COLO829 (cell line): ENCODE measurements at regions not wholly inside any gene's neighbourhood (a gene's known extent, or its start where the extent isn't known, plus 50 kb on each side); places are given as distances from the start of the nearest gene placed in this dataset.
"Not testable (repeated sequence)": the region's sequence is repeated elsewhere in the genome, so short reads cannot be mapped to it uniquely, and the experiment has no call there.

Experiments
- DNase-seq: peaks from one replicate; pipeline ENCODE4 v3.0.0; 2012; ENCODE audit warnings: low spot score

DNA sequence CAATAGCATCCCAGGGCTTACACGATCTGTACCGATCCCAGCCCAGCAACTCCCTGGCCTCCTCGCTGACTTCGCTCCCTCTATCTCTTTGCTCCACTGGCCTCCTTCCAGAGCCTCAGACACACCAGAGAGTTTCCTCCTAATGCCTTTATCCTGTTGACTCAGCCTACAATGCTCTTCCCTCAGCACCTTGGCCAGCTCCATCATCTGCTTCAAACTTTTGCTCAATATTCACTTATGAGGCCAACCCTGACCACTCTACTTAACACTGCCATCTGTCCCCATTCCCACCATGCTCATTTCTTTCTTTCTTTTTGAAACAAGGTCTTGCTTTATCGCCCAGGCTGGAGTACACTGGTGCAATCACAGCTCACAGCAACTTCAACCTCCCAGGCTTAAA is 180.9 kb downstream of the CEP170 start:
- not testable (repeated sequence) for DNase-seq

DNA sequence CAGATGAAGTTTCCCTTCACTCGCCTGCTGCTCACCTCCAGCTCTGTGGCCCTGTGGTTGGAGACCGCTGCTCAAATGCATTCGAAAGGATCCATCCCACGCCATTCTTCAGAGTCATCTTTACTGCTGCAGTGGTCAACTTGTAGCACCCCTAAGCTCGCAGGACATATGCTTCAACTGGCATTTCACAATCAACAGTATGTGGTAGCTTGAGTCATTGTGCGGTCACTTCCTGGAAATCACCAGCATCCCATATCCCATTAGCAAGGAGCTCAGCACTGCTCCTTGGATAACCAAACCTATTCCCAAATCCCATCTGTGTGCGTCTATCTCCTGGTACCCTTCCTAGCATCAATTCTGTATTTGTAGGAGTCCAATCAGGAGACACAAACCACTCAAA is 188.0 kb downstream of the CEP170 start:
- DNase-seq, result not testable (repeated sequence)

DNA sequence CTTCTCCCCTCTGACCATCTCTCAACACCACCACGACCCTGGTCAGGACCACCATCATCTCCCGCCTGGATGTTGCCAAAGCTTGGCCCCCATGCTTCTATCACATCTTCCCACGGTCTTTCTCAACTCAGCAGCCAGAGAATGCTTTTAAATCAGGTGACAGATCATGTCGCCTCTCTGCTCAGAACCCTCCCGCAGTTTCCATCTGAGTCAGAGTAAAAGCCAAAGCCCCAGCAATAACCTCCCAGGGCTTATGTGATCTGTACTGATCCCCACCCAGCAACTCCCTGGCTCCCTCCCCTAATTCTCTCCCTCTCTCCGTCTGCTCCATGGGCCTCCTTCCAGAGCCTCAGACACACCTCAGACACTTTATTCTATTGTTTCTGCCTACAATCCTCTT is 193.1 kb downstream of the CEP170 start:
- DNase-seq, result not testable (repeated sequence)

DNA sequence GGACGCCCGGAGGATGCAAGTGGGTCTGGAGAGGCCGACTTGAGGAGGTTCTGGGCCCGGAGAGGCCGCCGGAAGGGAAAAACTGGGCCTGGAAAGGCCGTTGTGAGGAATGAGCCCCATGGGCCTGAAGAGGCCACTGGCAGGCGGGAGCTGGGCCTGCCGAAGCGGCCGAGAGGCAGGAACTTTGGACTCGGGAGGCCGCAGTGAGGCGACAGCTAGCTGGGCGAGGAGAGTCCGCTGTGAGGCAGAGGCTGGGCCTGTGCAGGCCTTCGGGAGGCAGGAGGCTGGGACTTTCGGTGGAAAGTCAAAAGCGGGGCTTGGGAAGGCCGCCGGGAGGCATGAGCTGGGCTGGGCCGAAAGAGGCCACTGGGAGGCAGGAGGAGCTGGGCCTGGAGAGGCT is 199.6 kb downstream of the CEP170 start:
- not testable (repeated sequence) for DNase-seq

DNA sequence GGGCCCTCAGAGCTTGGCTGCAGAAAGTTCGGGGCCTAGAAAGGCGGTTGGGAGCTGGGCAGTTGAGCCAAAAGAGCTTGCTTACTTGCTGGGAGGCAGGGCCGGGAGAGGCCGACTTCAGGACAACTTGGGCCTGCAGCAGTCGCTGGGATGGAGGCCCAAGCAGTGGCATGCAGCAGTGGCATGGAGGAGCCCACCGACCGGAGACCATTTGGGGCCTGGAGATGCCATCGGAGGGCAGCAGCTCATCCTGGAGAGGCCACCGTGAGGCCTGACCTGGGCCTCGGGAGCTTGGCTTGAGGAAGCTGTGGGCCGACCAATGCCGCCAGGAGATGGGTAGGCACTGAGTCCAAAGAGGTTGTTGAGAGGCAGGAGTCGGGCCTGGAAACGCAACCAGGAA is 200.0 kb downstream of the CEP170 start:
- DNase-seq, result not testable (repeated sequence)

DNA sequence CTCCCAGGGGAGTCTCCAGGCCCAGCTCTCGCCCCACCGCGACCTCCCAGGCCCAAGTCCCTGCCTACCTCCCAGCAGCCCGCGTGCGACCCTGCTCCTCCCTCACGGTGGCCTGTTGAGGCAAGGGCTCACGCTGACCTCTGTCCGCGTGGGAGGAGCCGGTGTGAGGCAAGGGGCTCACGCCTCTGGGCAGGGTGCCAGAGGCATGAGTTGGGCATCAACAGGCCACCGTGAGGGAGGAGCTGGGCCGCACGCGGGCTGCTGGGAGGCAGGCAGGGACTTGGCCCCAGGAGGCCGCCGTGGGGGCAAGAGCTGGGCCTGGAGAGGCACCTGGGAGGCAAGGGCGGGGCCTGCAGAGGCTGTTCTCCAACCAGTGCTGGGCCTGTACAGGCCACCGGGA is 200.4 kb downstream of the CEP170 start:
- DNase-seq, result not testable (repeated sequence)

DNA sequence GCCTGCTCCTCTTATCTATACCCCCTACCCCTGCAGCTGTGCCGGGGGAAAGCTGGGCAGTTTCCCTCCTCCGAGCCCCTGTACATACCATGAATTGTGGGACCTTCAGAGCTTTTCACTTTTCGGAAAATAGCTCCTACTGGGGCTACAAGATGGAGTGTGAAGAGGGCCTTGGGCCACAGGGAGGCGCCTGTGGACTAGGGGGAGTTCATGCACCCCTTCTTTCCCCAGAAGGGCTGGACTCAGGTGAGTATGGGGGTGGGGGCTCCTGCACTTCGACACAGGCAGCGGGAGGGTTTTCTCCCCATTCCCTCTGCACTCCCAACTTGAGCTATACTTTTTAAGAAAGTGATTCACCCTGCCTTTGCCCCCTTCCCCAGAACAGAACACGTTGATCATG is 202.0 kb downstream of the CEP170 start:
- not testable (repeated sequence) for DNase-seq

DNA sequence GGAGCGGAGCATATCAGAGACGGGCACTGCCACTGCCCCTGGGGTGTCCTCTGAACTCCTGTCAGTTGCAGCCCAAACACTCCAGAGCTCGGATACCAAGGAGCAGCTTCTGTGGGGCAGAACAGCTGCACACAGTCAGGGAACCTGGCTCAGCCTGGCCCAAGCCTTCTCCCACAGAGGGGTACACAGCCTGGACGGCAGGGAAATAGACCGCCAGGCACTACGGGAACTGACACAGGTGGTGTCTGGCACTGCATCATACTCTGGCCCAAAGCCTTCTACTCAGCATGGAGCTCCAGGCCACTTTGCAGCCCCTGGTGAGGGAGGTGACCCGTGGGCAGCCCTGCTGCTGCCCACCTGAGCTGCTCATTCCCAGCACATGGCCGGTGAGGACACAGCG is 204.5 kb downstream of the CEP170 start:
- DNase-seq, result not testable (repeated sequence)

DNA sequence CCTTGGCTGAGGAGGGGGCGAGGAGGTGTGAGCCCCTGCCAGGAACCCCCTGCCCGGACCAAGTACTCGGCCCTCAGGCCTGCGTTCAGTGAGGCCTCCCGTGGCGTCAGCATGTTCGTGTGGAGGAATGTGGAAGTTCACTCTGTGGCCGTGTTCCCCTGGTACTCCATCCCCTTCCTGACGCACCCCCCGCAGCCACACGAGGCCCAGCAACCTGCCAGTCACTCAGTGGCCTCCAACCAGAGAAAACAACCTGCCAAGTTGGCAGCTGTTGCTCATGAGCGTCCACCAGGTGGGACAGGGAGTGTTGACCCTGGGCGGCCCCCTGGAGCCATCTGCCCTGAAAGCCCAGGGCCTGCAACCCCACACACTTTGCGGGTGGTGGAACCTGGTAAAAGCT is 205.4 kb downstream of the CEP170 start:
- not testable (repeated sequence) for DNase-seq

DNA sequence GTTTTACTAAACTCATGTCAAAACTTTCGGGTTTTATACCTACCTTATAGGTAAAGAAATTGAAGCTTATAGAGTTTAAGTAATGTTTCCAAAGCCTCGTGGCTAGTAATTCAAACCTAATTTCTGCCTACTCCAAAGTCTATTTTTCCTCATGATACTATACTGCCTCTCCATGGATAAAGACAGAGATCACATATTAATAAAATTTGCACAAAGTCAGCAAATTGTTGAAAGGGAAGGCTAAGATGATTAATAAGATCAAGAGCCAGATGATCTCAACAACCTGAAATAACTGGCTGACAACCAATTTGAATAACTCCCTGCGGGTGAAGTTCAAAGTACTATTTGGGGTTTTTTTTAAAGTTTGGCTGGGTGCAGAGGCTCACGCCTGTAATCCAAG is 233.7 kb downstream of the CEP170 start:
- DNase-seq, result not testable (repeated sequence)

DNA sequence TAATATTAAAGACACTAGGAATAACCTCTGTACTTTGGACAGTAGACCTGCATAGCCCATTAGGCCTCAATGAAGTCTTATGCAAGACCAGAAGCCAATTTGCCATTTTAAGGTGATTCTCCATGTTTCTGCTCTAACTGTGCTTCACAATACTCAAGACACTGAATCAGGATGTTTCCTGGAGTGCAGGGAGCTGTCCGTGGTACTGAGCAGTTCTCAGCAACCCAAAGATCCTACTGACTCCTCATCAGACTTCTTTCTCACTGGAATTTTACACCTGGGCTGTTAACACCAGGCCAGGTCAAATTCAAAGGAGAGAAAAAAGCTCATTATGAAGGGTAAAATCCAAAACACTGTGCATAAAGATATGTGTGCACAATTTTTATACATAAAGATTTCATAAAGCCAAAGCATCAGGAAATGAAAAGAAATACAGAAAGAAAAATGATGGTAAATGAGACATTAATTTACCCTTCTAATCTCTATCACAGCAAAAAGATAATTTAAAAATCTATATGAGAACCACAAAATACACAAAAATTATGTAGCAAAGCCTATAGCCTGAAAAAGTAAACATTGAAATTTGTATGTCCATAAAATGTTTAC is 235.9 kb downstream of the CEP170 start:
- not testable (repeated sequence) for DNase-seq

DNA sequence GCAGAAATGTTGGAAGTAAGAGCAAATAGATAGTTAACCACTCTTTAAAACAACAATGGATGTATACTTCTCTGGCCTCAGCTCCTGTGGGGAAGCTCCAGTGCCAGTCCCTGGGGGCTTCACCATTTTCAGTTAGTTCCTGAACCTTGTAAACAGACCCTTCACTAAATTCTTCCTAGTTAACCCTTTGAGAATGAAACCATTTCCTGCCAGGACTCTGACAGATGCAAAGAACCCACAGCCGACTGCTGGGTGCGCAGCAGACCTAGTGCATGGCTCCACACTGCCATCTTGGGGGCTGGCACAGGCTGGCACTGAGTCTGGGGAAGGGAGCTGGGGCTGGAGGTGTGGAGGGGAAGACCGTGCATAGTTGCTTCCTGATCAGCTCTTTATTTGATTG is 244.4 kb downstream of the CEP170 start:
- DNase-seq, result not testable (repeated sequence)

DNA sequence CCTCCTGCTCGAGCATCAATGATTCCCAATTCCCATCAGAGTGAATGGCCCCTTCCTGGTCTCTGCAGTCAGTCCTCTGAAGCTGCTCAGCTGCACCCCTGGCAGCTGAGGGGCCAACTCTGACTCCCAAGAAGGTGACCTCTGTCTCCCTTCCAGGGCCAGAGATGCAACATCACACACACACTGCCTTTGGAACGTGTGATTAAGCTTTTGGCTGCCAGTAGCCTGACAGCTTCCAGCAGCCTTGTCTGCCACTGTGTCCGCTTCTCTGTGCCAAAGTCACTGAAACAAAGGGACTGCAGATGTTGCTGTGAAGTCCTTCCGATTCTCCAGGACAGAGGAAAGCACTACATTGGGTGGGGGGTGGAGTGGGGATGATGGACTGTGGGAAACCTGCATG is 254.1 kb downstream of the CEP170 start:
- not testable (repeated sequence) for DNase-seq

DNA sequence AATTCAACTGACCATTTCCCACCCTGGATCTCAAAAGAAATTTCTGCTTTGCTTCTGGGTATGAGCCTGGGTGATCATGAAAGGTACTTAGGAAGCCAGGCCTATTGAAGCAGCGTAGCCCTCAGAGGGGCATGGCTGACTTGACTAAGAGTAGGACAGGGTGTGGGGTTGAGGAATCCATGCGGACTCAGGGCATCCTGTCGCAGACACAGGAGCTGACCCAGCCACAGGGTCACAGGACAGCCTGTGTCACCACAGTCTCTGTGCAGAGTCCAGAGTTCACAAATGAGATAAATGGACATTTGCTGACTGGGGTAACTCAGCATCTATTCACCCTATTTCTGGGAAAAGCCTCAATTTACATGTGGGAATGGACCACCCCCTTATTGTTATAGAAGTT is 262.3 kb downstream of the CEP170 start:
- not testable (repeated sequence) for DNase-seq

DNA sequence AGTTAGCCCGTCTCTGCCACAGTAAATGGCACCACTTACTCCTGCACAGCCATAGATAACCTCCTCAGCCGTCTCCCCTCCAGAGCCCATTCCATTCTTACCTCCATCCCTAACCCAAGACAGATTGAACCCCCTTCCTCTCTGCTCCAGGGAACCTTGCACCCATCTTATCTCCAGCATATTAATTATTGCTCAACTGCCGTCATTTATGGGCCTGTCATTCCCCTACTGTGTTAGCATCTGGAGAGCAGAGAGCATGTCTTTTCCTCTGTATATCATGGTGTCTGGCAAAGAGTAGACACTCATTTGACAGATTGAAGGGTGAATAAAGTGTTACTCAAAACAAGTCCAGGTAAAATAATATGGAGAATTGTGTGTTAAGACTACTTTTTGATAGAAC is 270.0 kb downstream of the CEP170 start:
- DNase-seq, result not testable (repeated sequence)

DNA sequence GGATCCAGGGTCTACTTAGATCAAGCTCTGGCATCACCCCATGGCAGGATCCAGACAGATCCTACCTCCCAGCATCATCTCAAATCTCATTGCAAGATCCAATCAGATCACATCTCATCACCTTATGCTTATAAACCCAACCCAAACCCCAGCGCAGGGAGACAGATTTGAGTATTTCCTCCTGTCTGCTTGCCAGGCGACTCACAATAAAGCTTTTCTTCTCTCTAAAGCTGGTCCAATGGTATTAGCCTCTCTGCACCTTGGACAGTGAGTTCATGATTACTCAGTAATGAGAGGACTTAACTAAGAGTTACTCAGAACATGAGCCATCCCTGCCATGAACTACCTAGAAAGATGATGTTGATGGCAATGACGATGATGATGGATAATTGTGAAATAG is 281.7 kb downstream of the CEP170 start:
- DNase-seq, result not testable (repeated sequence)

DNA sequence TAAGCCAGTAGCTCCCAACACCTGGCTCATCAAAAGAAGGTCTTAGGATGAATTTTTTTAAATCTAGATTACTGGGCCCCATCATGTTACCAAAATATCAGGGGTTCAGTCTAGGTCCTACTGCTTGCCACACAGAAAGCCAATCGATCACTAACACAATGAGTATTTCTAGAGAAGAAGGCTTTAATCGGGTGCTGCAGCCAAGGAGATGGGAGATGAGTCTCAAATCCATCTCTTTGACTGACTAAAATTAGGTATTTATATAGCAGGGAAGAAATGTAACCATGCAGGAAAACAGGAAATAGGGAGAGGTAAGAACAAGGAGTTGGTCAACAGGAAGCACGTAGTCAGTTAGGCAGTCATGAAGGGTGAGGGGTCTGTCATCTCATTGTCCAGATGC is 288.2 kb downstream of the CEP170 start:
- DNase-seq, result no peak

DNA sequence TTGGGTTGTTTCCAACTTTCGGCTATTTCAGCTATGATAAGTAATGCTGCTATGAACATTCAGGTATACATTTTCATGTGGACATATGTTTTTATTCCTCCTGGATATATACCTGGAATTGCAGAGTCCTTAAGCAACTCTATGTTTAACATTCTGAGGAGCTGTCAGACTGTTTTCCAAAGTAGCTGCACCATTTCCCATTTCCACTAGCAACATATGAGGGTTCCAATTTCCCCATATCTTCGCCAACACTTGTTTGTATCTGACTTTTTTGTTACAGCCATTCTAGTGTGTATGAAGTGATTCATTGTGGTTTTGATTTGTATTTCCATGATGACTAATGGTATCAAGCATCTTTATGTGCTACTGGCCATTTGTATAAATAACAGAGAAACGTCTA is 295.7 kb downstream of the CEP170 start:
- not testable (repeated sequence) for DNase-seq

DNA sequence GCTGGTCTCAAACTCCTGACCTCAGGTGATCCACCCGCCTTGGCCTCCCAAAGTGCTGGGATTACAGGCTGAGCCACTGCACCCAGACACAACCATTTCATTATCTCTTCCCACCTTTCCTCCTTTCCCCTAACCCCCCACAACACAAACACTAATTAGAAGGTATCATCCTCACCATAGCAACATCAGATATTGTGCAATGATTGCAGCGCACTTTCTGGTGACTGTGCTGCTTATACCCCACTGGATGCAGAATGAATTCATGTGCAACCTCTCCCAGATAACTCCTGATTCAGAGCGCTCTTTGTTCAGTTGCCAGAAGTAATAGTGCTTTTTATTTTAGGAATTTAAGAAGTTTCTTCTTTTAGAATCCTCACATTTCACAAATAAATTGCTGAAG is 300.1 kb downstream of the CEP170 start:
- not testable (repeated sequence) for DNase-seq

DNA sequence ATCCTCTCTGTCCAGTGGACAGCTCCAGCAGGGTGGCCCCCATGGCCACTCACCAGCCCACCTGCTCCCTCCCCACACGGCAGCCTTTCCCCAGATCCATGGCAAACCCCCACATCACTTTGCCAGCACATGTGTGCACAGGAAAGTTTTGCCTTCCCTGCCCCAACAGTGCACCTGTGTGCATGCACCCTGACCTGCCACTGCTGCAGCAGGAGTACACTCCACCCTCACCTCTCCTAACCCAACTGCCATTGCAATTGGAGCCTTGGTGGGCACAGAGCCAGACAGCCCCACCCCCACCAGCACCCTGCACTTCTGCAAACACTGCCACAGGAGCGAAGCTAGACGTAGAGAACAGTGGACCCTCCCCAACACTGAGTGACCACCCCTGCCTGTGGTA is 308.9 kb downstream of the CEP170 start:
- no peak for DNase-seq

DNA sequence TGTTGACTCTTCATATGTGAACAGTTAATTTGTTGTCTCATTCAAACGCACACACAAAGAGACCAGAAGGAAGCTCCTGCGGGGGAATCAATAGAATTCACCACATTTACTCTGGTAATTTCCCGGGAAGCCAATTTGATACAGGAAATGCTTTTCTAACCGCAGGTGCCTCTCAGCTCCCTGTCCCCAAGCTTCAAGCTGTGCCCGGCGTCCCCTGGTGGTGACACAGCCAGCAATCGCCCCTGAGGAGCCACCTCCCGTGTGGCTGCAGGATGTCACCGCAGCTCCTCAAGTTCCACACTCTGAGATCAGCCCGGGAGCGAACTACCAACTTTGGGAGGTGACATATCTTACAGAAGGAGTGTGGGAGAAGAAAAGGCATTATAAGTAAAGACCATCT is 318.4 kb downstream of the CEP170 start:
- DNase-seq, result not testable (repeated sequence)

DNA sequence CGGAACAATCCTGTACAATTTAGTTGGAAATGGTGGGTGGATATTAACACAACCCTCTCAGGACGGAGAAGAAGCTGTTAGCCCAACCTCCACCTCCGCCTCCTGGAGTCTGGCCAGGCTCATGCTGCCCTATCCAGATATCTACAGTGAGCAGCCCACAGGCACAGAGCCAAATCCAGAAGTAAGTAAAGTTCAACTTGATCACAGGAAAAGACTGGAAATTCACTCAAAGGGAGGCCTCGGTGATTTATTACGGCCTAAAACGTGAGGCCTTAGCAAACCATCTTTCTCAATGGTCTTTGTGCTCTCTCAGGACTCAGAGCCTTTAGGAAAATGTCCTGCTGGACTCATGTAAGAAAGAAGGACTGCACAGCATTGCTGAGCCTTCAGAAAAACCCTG is 330.4 kb downstream of the CEP170 start:
- not testable (repeated sequence) for DNase-seq

DNA sequence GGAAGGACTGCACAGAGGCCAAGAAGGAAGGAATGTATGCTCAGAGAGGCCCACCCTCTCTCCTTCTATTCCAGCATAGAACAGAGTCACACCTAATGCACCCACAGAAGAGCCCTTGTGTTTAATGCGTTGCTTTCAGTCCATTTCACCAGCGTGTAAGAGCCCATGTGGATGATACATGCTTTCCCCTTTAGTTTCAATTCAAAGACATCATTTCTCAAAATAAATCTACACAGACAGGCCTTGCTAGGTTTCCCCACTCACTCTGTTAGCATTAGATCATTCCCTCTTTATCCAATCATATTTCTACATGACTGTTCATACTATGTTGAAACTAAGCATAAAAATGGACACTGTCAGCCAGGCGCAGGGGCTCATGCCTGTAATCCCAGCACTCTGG is 331.5 kb downstream of the CEP170 start:
- not testable (repeated sequence) for DNase-seq

DNA sequence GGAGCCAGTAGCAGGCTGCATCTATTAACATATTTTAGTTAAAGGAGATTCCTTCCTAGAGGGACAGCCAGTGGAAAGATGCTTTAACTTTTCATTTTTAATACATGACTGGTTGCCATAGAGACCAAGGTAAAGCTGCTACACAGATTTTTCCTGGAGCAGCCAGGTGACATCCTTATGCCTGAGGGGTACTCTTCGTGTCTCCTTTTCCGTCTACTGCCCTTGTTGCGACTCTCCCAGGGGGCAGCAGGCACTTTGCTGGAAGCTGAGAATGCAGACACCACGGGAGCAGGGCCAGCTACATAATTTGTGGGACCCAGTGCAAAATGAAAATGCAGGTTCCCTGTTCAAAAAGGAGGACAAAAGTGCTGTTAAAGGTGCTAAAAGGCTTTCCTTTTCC is 340.4 kb downstream of the CEP170 start:
- DNase-seq, result not testable (repeated sequence)
